C4-2B (cell line): ENCODE measurements at regions not wholly inside any gene's neighbourhood (a gene's known extent, or its start where the extent isn't known, plus 50 kb on each side); places are given as distances from the start of the nearest gene placed in this dataset.

Experiments used
- CTCF ChIP-seq: fragments of 450-650 bp; conservative IDR thresholded peaks from 2 replicates; pipeline ENCODE4 v1.5.1; 2017; ENCODE audit warnings: mild to moderate bottlenecking
- ZFX ChIP-seq: fragments of 450-650 bp; IDR thresholded peaks from 2 replicates; pipeline ENCODE4 v1.6.1; 2017

DNA sequence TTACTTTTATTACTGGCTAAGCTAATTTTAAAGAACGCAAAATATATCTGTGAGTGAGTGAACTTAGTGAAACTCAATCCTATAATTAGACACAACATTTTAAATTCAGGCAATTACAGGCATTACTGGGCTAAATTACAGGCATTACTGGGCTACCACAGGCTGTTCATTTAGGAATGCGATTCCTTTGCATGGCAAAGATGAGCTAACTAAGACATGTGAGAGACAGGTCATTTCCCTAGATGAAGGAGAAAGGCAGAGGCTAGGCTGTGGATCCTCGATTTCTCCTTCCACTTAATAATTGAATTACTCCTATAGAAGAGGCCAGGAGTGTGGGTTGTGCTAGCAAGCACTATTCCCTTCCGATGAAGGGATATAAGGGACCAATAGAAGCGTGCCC, 429.4 kb upstream of the LMO3 start:
- no peak for TF ChIP-seq CTCF
- TF ChIP-seq ZFX = no peak
